ENCODE measurements at regions not wholly inside any gene's neighbourhood (a gene's known extent, or its start where the extent isn't known, plus 50 kb on each side); places are given as distances from the start of the nearest gene placed in this dataset.
"Not testable (repeated sequence)": the region's sequence is repeated elsewhere in the genome, so short reads cannot be mapped to it uniquely, and the experiment has no call there.

DNA sequence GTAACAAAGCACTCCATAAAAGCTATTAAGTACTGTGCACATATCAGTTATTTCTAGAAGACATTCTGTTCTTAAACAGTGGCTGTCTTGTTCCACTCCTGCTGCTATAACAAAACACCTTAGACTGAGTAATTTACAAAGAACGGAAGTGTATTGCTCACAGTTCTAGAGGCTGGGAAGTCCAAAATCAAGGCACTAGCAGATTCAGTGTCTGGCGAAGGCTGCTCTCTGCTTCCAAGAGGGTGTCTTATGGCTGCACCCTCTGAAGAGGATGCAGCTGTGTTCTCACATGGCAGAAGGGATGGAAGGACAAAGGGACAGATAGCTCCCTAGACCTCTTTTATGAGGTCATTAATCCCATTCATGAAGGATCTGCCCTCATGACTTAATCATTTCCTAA lies 424.2 kb upstream of the ZMIZ1 start:
- DNase-seq (ENCODE audit: low read depth): no peak

DNA sequence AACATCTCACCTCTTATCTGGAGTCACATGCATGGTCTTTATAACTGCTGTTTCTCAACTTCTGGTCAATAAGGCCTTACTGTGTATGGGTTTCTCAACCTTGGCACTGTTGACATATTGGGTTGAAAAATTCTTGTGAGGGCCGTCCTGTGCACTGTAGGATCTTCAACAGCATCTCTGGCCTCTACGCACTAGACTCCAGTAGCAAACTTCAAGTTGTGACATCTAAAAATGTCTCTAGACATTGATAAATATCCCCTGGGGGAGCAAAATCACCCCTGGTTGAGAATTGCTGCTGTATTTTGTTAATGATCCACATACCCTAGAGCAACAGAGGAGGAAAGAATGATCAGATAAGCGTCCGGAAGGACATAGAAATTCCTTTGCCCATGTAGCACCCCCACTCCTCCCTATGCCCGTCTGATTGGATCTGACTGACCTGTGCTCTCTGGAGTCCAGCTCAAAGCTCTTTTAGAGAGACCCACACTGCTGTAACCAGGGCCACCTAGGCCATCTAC lies 423.5 kb upstream of the ZMIZ1 start:
- no peak for DNase-seq (ENCODE audit: low read depth)

DNA sequence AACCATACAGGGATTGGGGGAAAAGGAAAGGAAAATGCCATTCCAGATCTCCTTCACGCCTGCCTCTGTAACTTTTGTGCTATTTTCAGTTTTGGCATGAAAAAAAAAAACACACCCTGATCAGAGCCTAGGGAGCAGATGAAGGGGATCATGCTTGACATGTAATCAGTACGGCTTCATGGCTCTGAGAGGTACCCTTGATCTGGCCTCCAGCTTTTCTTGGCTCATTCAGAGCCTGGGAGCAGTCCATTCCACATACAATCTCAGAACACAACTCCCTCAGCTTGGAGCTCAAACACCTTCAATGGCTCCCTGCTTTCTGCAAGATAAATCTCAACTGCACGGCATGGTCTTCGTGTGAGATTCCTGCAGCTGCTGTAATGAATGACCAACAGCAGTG lies 422.8 kb upstream of the ZMIZ1 start:
- no peak for DNase-seq (ENCODE audit: low read depth)

DNA sequence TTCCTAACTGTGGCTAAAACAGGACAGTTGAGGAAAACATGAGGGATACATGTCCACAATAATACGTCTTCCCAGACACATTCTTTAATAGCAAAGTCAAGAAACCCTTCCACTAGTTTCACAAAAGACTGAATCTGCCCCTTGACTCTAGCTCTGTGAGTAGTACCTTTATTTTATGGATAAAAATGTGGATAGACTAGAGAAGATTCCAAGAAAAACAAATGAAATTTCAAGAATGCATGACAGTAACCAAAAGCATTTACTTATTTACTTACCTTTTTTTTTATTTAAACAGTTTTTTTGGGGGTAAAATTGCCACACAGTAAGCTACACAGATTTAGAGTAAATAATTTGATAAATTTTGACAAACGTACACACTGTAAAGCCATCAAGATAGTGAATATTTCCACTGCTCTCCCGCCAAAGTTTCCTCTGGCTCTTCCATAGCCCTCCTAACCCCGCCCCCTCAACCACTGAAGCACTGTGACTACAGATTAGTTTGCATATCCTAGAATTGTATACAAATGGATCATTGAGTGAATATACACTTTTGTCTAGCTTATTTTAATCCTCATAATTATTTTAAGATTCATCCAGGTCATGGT lies 420.4 kb upstream of the ZMIZ1 start:
- no peak for DNase-seq (ENCODE audit: low read depth)

DNA sequence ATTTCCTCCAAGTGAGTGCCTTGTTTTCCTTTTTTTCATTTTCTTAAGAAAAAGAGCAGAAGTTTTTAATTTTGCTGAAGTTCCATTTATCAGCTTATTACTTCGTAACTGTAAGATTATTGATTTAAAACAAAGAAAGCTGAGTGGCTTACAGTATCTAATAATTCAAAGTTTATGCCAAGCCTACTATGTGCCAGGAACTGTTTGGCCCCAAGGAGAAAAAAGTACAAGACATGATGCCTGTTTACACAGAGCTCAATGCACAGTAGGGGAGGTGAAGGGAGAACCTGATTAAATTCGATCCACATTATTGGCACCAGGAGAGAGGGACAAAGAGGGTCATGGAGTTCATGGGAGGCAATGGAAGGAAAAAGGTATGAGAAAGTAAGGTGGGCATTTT lies 419.3 kb upstream of the ZMIZ1 start:
- DNase-seq (ENCODE audit: low read depth): no peak

DNA sequence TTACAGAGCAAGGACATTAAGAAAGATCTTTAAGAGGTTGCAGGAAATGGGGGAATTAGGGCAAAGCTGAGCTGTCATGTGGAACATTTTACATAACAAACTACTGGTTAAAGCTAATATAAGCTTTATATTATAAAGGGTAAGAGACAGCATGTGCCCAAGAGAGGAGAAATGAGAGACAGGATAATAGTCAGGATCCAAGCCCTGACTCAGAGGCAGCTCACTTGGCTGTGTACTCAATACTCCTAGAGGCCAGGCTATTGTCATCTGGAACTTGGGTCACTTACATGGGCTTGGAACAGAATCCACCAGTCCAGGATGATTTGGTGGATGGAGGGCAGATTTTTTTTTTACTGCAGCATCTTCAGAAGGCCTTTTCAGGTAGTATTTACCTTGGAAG lies 418.6 kb upstream of the ZMIZ1 start:
- DNase-seq (ENCODE audit: low read depth): no peak

DNA sequence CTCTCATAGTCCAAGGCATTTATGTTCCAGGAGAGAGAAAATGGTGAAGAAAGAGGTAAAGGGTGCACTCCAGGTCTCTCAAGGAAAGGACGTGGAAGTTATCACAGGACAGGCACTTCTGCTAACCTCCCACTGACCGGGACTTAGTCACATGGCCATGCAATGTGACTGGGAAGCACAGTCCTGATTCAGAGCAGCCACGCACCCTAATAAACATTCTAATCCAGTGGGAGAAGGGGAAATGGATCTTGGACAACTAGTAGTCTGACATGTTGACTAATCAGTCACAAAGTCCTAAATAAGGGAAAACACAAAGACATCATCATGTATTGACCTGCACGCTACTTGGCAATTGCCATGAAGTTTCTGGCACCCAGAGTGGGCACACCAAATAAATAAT lies 417.5 kb upstream of the ZMIZ1 start:
- no peak for DNase-seq (ENCODE audit: low read depth)

DNA sequence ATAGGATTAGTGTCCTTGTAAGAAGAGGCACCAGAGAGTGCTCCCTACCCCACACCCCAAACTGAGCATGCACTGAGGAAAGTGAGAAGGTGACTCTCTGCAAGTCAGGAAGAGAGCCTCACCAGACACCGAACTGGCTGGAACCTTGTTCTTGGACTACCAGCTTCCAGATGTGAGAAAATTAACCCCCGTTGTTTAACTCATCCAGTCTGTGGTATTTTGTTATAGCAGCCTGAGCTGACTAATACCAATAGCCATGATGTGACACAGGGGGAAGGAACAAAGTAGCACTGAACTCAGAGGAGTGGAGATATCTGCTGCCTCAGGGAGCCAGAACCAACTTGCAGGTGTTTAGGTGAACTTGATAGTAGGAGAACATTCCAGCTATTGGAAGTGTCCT lies 415.2 kb upstream of the ZMIZ1 start:
- no peak for DNase-seq (ENCODE audit: low read depth)

DNA sequence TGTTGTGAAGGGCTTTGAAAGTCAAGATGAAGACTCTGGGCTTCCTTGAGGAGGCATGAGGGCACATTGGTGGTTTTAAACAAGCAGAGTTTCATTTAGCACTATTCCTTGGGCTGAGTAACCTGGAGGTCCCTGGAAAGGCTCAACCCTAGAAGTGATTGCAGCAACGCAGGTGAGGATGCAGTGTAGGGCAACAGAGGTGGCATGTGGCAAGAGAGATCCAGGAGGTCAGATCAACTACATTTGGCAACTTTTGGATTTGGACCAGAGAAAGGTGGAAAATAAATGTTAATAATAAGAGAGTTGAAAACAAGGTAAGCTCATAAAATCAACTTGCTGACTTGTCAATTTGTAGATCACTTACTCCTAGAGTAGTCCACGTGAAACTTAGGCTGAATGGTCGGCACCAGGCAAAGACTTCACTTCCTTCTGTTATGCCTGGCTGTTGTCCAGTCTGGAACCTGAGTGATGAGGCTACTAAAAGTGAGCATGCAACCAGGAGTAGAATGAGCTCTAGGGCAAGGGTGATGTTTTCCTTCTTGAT lies 414.6 kb upstream of the ZMIZ1 start:
- no peak for DNase-seq (ENCODE audit: low read depth)

DNA sequence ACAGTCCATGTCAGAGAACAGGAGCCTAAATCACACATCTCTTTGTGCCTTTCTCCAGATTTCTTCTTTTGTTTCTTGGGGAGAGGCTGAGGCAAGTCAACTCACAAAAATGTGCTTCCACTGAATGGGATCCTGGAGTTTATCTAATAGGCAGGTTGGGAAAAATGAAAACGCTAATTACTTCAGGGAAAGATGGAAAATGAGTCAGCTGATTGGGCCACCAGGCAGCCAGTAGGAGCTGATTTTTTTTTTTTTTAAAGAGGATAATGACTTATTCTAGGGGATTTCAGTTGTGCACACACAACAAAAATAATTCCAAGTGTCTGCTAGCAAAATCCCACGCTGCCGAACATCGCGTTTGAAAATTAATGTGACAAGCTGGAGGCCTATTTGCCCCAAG lies 412.8 kb upstream of the ZMIZ1 start:
- DNase-seq (ENCODE audit: low read depth): no peak

DNA sequence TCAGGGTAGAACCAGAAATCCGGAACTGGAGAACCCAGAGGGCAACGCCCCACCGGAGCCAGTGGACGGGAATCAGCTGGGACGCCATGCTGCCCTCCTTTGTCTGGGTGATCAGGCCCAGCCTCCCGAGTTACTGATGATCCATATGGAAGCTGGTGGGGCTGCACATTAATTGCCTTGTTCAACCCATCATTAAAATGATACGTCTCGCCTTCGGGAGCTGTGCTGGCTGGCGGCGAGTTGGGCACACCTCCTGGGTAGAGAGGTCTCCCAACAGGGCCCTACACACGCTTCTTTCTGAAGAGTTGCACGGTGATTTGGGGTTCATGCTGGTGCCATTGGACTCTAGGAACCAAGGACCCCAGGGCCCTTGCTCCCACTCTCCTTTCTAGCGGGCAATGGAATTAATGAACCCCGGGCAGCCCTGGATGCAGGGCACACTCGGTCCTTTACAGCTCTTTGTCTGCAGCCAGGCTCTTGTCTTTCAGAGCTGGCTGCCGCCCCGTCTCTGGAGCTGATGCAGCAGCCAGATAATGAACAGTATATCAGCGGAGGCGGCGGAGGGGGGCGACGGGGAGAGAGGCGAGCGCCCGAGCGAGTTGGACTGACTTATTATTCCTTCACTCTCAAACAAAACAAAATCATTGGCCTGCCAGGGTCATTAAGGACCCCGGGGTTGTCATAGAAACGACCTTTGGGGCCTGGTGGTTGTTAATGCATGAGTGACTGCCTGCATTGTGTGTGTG lies 412.2 kb upstream of the ZMIZ1 start:
- DNase-seq (ENCODE audit: low read depth): no peak

DNA sequence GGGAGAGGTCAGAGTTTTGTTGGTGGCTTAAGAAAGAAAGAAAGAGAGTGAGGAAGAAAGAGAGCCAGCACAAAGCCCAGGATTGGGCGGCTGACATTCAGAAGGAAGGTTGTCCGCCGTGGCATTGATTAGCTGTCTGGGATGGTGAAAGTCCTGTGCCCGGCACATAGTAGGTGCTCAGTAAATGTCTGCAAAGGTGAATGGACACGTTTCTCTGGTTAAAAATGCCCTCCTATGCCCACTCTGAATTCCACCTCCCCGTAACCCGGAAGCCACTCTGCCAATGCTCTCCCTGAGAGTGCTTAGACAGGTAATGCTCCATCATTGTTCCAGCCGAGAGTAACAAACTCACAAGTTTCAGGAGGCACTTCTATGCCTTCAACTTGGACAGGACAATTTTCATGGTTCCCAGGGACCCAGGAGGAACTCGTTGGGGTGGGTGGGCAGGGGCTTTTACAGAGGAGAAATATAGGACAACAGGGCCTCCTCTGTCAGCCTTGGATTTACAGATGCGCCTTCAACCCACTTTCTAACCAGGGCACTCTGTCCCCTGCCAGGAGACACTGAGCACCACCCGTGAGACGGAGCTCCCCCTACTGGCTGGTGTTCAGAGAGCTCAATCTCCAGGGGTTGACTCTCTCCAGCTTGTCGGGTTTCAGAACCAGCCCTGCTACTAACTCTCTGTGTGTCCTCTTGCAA lies 411.5 kb upstream of the ZMIZ1 start:
- peak; percentile 65 for DNase-seq (ENCODE audit: low read depth)

DNA sequence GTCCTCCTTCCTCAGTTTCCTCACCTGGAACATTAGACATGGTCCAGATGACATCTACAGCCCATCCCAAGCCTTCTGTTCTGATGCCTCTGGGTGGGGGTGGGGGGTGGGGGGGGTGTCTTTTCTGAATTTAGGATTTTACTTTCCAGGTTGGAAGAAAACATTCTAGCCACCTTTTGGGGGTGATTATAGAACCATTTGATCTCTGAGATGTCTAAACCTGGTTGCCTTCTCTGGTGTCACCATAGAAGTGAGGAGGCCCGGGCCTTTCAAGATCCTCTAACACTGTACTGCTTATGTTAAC lies 411.0 kb upstream of the ZMIZ1 start:
- no peak for DNase-seq (ENCODE audit: low read depth)

DNA sequence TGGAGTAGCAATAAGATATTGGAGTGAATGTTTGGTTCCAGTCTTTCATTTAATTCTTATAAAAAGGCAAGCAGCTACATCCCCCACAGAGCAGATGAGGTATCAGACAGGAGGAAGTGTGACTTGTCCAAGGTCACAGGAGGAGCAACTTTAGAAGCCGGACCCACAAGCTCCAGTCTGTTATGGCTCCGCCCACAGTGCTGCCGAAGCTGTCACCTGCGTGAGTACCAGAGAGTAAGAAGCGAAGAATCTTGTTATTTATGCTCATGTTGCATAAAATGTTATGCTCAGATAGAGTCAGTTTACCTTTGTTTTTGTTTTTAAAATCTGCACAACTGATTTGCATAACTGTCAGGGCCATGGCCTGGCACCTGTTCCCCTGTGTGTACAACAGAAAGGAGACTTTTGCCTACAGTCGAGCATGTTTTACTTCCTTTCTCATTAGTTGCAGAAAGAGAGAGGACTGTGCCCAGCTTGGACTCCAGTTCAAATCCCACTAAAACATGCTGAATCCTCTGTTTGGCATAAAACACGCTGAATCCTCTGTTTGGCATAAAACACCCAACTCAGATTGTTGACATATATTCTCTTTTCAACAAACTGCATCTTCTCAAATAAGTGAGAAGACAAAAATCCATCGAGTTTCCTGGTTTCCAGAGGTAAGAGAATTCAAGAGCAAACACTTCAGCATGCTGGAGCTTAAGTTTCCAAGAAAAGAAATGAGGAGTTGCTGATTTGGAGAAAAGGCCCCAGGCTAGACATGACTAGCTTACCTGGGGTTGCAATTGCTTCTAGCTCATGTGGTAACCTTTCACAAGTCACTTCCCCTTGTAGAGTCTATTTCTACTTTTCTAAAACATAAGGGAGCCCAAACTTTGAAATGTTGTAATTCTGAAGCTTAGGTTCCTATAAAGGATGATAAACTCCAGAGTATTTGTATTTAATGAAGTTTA lies 409.8 kb upstream of the ZMIZ1 start:
- no peak for DNase-seq (ENCODE audit: low read depth)

DNA sequence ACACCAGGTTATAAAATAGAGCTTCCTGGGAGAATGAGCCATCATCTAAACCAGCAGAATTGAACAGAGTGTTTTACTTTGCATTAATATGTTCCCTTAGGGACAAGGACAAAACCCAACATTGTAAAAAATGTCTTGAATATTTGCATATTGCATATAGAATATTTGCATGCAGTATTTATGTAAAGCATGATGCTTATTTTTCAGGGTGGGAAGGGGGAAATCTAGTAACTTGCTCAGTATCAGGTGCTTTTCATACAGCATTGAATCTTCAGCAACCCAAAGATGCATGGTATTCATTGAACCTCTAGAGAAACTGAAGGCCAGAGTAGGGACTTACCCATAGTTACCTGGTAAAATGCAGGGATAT lies 409.2 kb upstream of the ZMIZ1 start:
- DNase-seq (ENCODE audit: low read depth): no peak

DNA sequence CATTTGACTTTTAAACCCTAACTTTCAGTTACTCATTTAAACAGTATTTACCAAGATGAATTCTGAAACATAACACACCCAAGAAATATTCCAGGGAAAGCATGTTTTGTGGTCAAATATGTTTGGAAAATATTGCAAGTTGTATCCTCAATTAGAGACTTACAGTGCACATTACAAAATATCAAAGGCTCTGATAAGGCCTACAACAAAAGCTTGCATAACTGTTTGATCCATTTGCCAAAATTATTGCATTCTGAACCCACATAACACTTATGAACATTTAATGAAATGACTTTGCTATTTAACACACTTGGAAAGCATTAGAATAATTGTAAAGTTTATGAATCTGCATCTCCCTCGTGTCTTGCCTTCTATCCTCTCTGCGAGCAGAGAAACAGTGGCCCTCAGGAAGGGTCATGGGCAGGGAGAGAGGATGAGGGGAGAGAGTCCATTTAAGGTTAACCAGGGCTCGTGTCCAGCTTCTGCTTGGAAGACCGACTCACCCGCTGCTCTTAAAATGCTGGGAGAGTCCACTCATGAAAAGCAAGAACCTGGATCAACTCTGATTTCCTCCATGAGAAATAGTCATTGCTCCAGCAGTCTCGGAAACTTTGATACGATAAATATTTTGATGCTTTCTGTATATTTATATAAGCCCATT lies 408.2 kb upstream of the ZMIZ1 start:
- no peak for DNase-seq (ENCODE audit: low read depth)

DNA sequence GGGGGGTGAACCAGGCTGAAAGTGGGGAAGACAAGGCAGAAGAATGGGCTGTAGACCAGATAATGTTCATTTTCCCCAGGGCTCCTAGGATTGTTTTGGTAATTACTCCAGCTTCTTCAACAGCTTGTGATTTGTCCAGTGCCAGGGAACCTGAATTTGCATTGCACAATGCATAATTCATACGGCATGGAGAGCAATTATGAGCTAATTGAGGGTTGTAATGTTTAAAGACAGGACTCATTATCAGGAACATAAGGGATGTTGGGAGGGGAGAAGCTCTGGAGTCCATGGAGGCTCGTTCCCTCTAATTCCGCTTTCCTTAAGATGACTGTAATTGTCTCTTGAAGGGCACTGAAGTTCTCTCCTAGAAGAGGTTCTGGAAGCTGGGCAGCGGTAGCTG lies 405.0 kb upstream of the ZMIZ1 start:
- DNase-seq (ENCODE audit: low read depth): no peak

DNA sequence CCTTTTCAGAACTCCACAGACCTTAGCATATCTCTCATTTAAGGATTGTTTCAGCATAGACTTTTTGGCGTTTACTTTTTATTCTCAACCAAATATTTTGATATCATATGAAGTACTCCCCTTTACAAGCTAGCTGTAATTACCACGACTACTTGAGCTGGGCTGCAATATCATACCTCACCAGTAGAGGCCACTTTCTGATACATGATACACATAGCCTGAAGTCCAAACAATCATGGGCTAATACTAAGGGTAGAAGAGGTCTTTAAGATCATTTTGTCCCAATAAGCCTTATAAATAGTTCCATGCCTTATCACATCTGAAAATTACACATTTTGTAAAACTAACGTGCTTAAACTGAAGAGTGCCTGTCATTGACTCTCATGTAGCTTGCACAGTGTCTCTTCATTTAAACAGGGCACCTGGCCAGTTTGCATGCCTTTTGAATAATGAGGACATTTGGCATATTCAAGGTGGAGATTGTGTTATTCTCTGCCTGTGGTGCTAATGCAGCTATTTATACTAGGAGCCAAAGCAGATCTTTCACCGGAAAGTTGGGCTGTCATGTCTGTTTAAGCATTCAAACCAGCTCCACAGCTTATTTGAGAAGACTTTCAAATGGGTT lies 403.7 kb upstream of the ZMIZ1 start:
- DNase-seq (ENCODE audit: low read depth): no peak

DNA sequence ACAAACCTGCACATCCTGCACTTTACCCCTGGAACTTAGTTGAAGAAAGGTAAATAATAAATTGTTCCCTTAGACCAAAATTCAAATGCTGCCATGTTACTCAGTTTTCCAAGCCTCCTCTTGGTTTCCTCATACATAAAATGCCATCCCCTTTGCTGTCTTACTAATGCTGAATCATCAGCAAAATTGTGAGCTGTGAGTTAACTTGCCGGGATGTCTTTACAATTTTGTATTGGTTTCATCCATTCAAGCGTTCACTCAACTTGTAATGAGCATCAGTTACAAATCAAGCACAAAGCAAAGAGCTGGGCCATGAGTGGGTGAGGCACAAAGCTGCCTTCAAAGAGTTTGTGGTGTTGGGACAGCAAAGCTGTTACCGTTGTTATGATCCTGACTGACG lies 395.8 kb upstream of the ZMIZ1 start:
- no peak for DNase-seq (ENCODE audit: low read depth)

DNA sequence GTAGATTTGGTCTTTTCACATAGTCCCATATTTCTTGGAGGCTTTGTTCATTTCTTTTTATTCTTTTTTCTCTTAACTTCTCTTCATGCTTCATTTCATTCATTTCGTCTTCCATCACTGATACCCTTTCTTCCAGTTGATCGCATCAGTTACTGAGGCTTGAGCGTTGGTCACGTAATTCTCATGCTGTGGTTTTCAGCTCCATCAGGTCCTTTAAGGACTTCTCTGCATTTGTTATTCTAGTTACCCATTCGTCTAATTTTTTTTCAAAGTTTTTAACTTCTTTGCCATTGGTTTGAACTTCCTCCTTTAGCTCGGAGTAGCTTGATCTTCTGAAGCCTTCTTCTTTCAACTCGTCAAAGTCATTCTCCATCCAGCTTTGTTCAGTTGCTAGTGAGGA lies 387.6 kb upstream of the ZMIZ1 start:
- not testable (repeated sequence) for DNase-seq (ENCODE audit: low read depth)

DNA sequence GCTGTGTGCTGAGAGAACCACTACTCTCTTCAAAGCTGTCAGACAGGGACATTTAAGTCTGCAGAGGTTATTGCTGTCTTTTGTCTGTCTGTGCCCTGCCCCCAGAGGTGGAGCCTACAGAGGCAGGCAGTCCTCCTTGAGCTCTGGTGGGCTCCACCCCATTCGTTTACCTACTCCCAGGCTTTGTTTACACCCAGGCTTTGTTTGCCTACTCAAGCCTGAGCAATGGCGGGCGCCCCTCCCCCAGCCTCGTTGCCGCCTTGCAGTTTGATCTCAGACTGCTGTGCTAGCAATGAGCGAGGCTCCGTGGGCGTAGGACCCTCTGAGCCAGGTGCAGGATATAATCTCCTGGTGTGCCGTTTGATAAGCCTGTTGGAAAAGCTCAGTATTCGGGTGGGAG lies 386.8 kb upstream of the ZMIZ1 start:
- DNase-seq (ENCODE audit: low read depth): not testable (repeated sequence)

Measured in Daoy (cell line).